Breast epithelium (tissue), 4 donors: ENCODE measurements at regions not wholly inside any gene's neighbourhood (a gene's known extent, or its start where the extent isn't known, plus 50 kb on each side); places are given as distances from the start of the nearest gene placed in this dataset.

Experiments
- DNase-seq, 2 donors: peaks; one replicate each; pipeline ENCODE4 v3.0.0-alpha.2; 2019; ENCODE audit warnings: low spot score in 2 of 2
- H3K27ac ChIP-seq, 2 donors: fragments of 200-600 bp; sonication (generic) in 1 of 2; one replicate each; pipeline ENCODE4 v1.5.1; 2016 to 2019; ENCODE audit warnings: mild to moderate bottlenecking in 1 of 2
- H3K27me3 ChIP-seq, 2 donors: fragments of 200-600 bp; sonication (generic) in 1 of 2; one replicate each; pipeline versions ENCODE4 v1.5.1 to v1.6.0; 2017 to 2019; ENCODE audit warnings: control low read depth in 1 of 2, mild to moderate bottlenecking in 1 of 2
- H3K36me3 ChIP-seq: fragments of 200-600 bp; one replicate; pipeline ENCODE4 v1.5.1; 2019
- H3K4me1 ChIP-seq, 2 donors: fragments of 200-600 bp; sonication (generic); one replicate each; pipeline ENCODE4 v1.5.1; 2016 to 2019; ENCODE audit warnings: control low read depth in 1 of 2
- H3K4me3 ChIP-seq, 3 donors: fragments of 200-600 bp; sonication (generic); 1 replicate in 2 of 3; 2 replicates in 1 of 3; pipeline ENCODE4 v1.5.1; 2016 to 2019; ENCODE audit warnings: mild to moderate bottlenecking in 3 of 3, moderate library complexity in 2 of 3
- H3K9me3 ChIP-seq, 2 donors: fragments of 200-600 bp; sonication (generic) in 1 of 2; one replicate each; pipeline ENCODE4 v1.5.1; 2016 to 2019; ENCODE audit warnings: control low read depth in 1 of 2
- POLR2A ChIP-seq: fragments of 450-650 bp; IDR thresholded peaks from one replicate; pipeline ENCODE4 v1.6.1; 2016; ENCODE audit warnings: antibody characterized with exemption, mild to moderate bottlenecking, moderate library complexity
- POLR2AphosphoS5 ChIP-seq, 3 donors: sonication (generic); formaldehyde crosslinking; IDR thresholded peaks; one replicate each; pipeline ENCODE4 v1.6.1; 2017; ENCODE audit warnings: antibody characterized with exemption in 3 of 3
- intact Hi-C: fragments of 100-400 bp; cut with DNase I; formaldehyde crosslinking; loops from one replicate; pipeline ENCODE4 v1.15.1; 2023; ENCODE audit warnings: low total_unique reads
- TF ChIP-seq, protein P1 (sequence below), 3 donors: fragments of 450-650 bp; IDR thresholded peaks; one replicate each; pipeline ENCODE4 v1.5.1; 2016 to 2017; ENCODE audit warnings: antibody characterized with exemption in 3 of 3, mild to moderate bottlenecking in 3 of 3, moderate library complexity in 3 of 3

DNA sequence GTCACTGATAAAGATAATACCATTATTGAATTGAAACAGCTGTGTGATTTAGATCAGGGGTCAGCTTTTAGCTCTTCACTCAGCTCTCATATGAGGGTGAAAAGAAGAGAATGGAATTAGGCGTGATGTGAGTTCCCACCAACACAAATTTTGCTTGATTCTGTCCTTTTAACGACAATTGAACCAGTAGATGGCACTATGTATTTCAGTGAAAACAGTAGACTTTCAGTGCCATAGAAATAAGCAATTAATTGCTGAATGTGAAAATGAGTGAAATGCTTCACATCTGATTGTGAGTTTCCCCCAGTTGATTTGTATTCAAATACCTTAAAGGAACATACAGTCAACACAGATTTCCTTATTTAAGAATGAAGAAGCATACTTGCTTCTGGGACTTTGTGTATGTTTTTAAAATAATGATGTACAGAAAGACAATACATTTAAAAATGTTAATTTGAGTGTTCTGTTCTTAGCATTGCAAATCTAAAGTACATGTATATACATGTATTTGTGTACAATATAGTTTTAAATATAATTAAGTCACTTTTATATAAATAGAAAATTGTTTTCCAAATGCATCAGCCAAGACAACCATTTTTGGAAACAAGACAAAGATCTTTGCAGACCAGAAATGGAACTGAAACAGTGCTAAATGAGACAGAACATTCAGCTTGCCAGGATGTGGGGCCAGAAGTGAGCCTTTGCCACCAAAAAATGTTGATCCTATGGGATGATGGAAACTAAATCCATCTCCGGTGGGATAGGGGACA, 178.8 kb downstream of the SNCA start:
- Histone ChIP-seq H3K27ac (no peak overlapping the region), H3K9me3 (no peaks in the 10 kb centered on the region), H3K36me3 (no peaks in the 10 kb centered on the region), H3K4me1 (no peaks in the 10 kb centered on the region), H3K27me3 (no peaks in the 10 kb centered on the region), H3K4me3 (no peak overlapping the region)
- intact Hi-C loops, result no loop called here
- no peak for TF ChIP-seq POLR2A
- TF ChIP-seq, protein P1, sequence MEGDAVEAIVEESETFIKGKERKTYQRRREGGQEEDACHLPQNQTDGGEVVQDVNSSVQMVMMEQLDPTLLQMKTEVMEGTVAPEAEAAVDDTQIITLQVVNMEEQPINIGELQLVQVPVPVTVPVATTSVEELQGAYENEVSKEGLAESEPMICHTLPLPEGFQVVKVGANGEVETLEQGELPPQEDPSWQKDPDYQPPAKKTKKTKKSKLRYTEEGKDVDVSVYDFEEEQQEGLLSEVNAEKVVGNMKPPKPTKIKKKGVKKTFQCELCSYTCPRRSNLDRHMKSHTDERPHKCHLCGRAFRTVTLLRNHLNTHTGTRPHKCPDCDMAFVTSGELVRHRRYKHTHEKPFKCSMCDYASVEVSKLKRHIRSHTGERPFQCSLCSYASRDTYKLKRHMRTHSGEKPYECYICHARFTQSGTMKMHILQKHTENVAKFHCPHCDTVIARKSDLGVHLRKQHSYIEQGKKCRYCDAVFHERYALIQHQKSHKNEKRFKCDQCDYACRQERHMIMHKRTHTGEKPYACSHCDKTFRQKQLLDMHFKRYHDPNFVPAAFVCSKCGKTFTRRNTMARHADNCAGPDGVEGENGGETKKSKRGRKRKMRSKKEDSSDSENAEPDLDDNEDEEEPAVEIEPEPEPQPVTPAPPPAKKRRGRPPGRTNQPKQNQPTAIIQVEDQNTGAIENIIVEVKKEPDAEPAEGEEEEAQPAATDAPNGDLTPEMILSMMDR (IDR thresholded peaks at IDR 0.05), result peak in 1 of 3 donors; percentile 26
- TF ChIP-seq POLR2AphosphoS5 (IDR thresholded peaks at IDR 0.05), result no peak
- no peak for DNase-seq

DNA sequence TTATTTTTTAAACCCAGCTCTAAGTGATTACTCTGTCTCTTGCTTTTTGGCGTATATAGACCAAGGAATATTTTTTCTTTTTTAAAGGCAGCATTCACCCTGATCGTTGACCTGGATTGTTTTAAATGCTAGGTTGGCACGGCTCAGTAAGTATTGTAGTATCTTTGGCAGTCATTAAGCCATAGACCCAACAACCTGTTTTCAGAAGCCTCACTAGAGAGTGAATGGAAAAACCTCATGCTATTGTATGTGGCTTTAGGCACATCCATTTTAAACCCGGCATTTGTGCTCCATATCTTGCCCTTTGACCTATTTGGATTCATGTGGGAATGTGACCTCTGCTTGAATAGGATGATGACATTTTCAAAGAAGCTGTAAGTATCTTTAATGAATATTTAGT, 183.9 kb downstream of the SNCA start:
- intact Hi-C loops, result no loop called here
- H3K4me3 ChIP-seq, result no peak overlapping the region

DNA sequence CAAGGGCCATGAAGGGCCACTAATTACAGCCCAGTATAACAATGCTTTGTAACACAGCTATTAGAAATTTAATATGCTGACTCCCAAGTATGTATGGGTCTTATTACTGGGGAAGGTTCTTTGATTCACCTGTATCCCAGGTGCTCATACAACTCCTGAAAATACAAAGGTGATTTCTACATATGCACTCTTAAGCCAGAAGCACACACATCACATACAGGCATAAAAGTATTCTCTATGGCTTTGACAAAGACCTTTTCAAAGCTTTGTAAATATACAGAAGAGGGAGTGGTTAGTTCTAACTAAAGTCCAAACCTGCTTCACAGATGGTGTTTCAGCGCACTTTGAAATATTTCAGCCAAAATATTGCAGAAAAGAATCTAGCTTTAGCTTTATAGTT, 191.5 kb downstream of the SNCA start:
- no peaks in the 10 kb centered on the region for H3K27me3 ChIP-seq
- H3K9me3 ChIP-seq, result no peaks in the 10 kb centered on the region
- no peak overlapping the region for H3K27ac ChIP-seq
- no peaks in the 10 kb centered on the region for H3K36me3 ChIP-seq
- intact Hi-C loops, result no loop called here
- H3K4me3 ChIP-seq, result no peak overlapping the region
- no peaks in the 10 kb centered on the region for H3K4me1 ChIP-seq
- DNase-seq, result no peak
- TF ChIP-seq, protein P1 (IDR thresholded peaks at IDR 0.05), result no peak
- TF ChIP-seq POLR2A, result no peak
- no peak for TF ChIP-seq POLR2AphosphoS5 (IDR thresholded peaks at IDR 0.05)

More for the DNA sequence above, 183.9 kb downstream of the SNCA start:
- Histone ChIP-seq H3K27me3 (no peaks in the 10 kb centered on the region), H3K9me3 (no peaks in the 10 kb centered on the region), H3K36me3 (no peaks in the 10 kb centered on the region), H3K4me1 (no peaks in the 10 kb centered on the region), H3K27ac (no peak overlapping the region)
- no peak for DNase-seq
- TF ChIP-seq, protein P1 (IDR thresholded peaks at IDR 0.05), result no peak
- TF ChIP-seq POLR2A (no peak), POLR2AphosphoS5 (IDR thresholded peaks at IDR 0.05) (no peak)

GRCh38 chr4:89641367-89641687, 195.6 kb downstream of the SNCA start:
- Histone ChIP-seq H3K9me3 (no peaks in the 10 kb centered on the region), H3K4me3 (no peak overlapping the region), H3K27ac (no peak overlapping the region), H3K36me3 (no peaks in the 10 kb centered on the region), H3K4me1 (no peaks in the 10 kb centered on the region), H3K27me3 (no peaks in the 10 kb centered on the region)
- TF ChIP-seq POLR2A, result no peak
- intact Hi-C loops, result no loop called here
- DNase-seq, result no peak

DNA sequence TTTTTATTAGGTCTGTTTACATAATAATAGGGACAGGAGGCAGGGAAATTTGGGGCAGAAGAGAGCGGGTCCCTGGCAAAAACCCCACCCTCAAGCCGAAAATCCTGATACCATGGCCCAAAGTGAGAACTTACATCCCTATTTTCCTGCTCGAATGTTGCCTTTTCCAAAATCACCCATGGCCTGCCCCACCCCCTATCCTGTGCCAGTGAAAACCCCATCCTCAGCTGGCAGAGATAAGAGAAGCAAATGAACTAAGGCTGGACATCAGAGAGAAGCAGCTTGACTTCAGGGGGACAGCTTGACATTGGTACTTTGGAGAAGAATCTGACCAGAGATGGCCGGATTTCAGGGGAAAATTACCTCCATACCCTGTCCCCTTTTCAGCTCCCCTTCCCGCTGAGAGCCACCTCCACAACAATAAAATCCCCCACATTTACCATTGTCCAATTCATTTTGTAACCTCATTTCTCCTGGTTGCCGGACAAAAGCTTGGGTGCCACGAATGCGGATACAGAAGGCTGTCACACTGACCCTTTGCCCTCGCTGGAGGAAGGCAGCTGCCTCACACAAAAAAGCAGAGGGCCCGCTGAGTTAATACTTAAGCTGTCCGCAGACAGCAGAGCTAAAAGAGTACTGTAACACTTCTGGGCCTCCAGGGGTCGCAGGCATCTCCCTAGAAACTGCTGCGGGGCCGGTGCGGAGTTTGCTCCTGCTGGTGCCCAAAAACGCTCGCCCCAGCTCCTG, 196.2 kb downstream of the SNCA start:
- DNase-seq, result no peak
- Histone ChIP-seq H3K4me1 (no peaks in the 10 kb centered on the region), H3K27ac (no peak overlapping the region), H3K9me3 (no peaks in the 10 kb centered on the region), H3K27me3 (no peaks in the 10 kb centered on the region), H3K36me3 (no peaks in the 10 kb centered on the region), H3K4me3 (no peak overlapping the region)
- intact Hi-C loops, result no loop called here
- TF ChIP-seq, protein P1 (IDR thresholded peaks at IDR 0.05), result peak in 1 of 3 donors; percentile 18
- TF ChIP-seq POLR2AphosphoS5 (IDR thresholded peaks at IDR 0.05), result no peak
